Endothelial cell of umbilical vein (primary cell): ENCODE measurements at regions not wholly inside any gene's neighbourhood (a gene's known extent, or its start where the extent isn't known, plus 50 kb on each side); places are given as distances from the start of the nearest gene placed in this dataset.

Experiments
- BruUV-seq: library from RNA; stranded (reverse); fragments of 400-500 nt; replicated peaks from 2 replicates; lab custom pipeline; 2021; lab: Mats Ljungman, UMichigan
- CTCF ChIA-PET: fragments of 300-600, 350-600 bp; sonication (Branson Sonifier 250); formaldehyde crosslinking; loops from one replicate; lab custom pipeline; 2021; ENCODE audit warnings: antibody characterized with exemption, inconsistent platforms; lab: Charles Lee
- POLR2A ChIA-PET: fragments of 300-600, 350-600 bp; sonication (Branson Sonifier 250); formaldehyde crosslinking; loops from one replicate; lab custom pipeline; 2021; ENCODE audit warnings: antibody characterized with exemption, inconsistent platforms; lab: Charles Lee
- DNase-seq: peaks from one replicate; pipeline ENCODE4 v3.0.0-alpha.2; 2011; ENCODE audit warnings: low read depth, low spot score
- FAIRE-seq: peaks from 2 replicates; lab custom pipeline; 2011; peaks lifted over from hg19 to GRCh38; lab: Jason Lieb, UNC
- H2AFZ ChIP-seq: 2 replicates; pipeline ENCODE4 v1.6.0; 2012; ENCODE audit warnings: low read depth, low read length, control low read depth, inconsistent platforms
- H3K27ac ChIP-seq: 2 replicates; pipeline ENCODE4 v1.5.1; 2011; ENCODE audit warnings: low read depth, mild to moderate bottlenecking, control low read depth, low read length, moderate library complexity; ENCODE audit not compliant: insufficient read depth
- H3K27me3 ChIP-seq, 2 experiments: 2 replicates each; pipeline versions ENCODE4 v1.6.0 to v1.6.1; 2011; ENCODE audit warnings: low read length in 2 of 2, mixed read lengths in 1 of 2; ENCODE audit not compliant: control insufficient read depth in 2 of 2, insufficient read depth in 2 of 2
- H3K36me3 ChIP-seq, 2 experiments: 2 replicates in 1 of 2; 3 replicates in 1 of 2; pipeline ENCODE4 v1.5.1; 2011; ENCODE audit warnings: low read length in 2 of 2, mild to moderate bottlenecking in 1 of 2, moderate library complexity in 1 of 2; ENCODE audit not compliant: control insufficient read depth in 2 of 2, insufficient read depth in 2 of 2; ENCODE audit errors: extremely low read depth in 1 of 2
- H3K4me1 ChIP-seq: 3 replicates; pipeline ENCODE4 v1.5.1; 2011; ENCODE audit warnings: mild to moderate bottlenecking, low read length; ENCODE audit not compliant: control insufficient read depth, insufficient read depth; ENCODE audit errors: extremely low read depth
- H3K4me2 ChIP-seq: 2 replicates; pipeline ENCODE4 v1.6.1; 2011; ENCODE audit warnings: low read length, control low read depth, mixed read lengths; ENCODE audit not compliant: insufficient read depth
- H3K4me3 ChIP-seq, 3 experiments: fragments of 200-600 bp in 1 of 3; sonication (generic), shearing (Covaris generic) in 1 of 3; replicated peaks in 1 of 3; 2 replicates each; pipeline ENCODE4 v1.5.1; 2011 to 2016; ENCODE audit warnings: control low read depth in 3 of 3, low read length in 3 of 3, mild to moderate bottlenecking in 2 of 3, inconsistent platforms in 1 of 3, low read depth in 1 of 3, moderate library complexity in 1 of 3; ENCODE audit not compliant: insufficient read depth in 1 of 3
- H3K79me2 ChIP-seq: 2 replicates; pipeline ENCODE4 v1.6.0; 2012; ENCODE audit warnings: low read length, inconsistent platforms; ENCODE audit not compliant: control insufficient read depth, insufficient read depth
- H3K9ac ChIP-seq: replicated peaks from 2 replicates; pipeline ENCODE3; 2011; ENCODE audit warnings: low read length, control low read depth; ENCODE audit not compliant: insufficient read depth; ENCODE audit errors: extremely low read depth
- H3K9me1 ChIP-seq: replicated peaks from 3 replicates; pipeline ENCODE4 v1.6.0; 2011; ENCODE audit warnings: mild to moderate bottlenecking, low read length; ENCODE audit not compliant: control insufficient read depth, insufficient read depth; ENCODE audit errors: extremely low read depth
- H3K9me3 ChIP-seq: replicated peaks from 2 replicates; pipeline ENCODE4 v1.5.1; 2012; ENCODE audit warnings: low read length, inconsistent platforms; ENCODE audit not compliant: control insufficient read depth, insufficient read depth
- H4K20me1 ChIP-seq: replicated peaks from 2 replicates; pipeline ENCODE3; 2011; ENCODE audit warnings: mild to moderate bottlenecking, low read length; ENCODE audit not compliant: control insufficient read depth, insufficient read depth; ENCODE audit errors: extremely low read depth
- EZH2 ChIP-seq: IDR thresholded peaks from 2 replicates; pipeline ENCODE4 v1.6.1; 2012; ENCODE audit warnings: borderline replicate concordance, low read depth, mild to moderate bottlenecking, moderate library complexity, low read length, inconsistent platforms; ENCODE audit not compliant: severe bottlenecking
- FOS ChIP-seq: IDR thresholded peaks from 2 replicates; pipeline ENCODE4 v1.6.1; 2011; ENCODE audit warnings: mild to moderate bottlenecking, low read length, moderate library complexity, borderline replicate concordance; ENCODE audit not compliant: insufficient read depth
- GATA2 ChIP-seq: IDR thresholded peaks from 2 replicates; pipeline ENCODE4 v1.7.0; 2011; ENCODE audit warnings: low read depth, mild to moderate bottlenecking, moderate library complexity, mixed read lengths, low read length; ENCODE audit not compliant: insufficient read length, insufficient read depth
- JUN ChIP-seq: IDR thresholded peaks from 2 replicates; pipeline ENCODE4 v1.6.1; 2011; ENCODE audit warnings: borderline replicate concordance, low read depth; ENCODE audit not compliant: insufficient read length, insufficient read depth
- MYC ChIP-seq: IDR thresholded peaks from one replicate; pipeline ENCODE4 v1.6.1; 2011; ENCODE audit warnings: mild to moderate bottlenecking, low read depth, low read length
- POLR2A ChIP-seq: IDR thresholded peaks from 2 replicates; pipeline ENCODE4 v1.6.1; 2012; ENCODE audit warnings: low read depth, mild to moderate bottlenecking, control low read depth, low read length
- POLR2AphosphoS5 ChIP-seq: IDR thresholded peaks from 2 replicates; pipeline ENCODE4 v1.6.1; 2012; ENCODE audit warnings: low read depth, mild to moderate bottlenecking, control low read depth, low read length, moderate library complexity; ENCODE audit not compliant: insufficient read depth
- dilution Hi-C: fragments of 300-500 bp; cut with MboI; formaldehyde crosslinking; loops from one replicate; pipeline ENCODE4 v1.15.0; 2019; ENCODE audit warnings: low sequenced_read_pairs; ENCODE audit not compliant: extremely low pct_ligation_motif_present
- intact Hi-C: fragments of 100-400 bp; cut with micrococcal nuclease; formaldehyde crosslinking; loops from one replicate; pipeline ENCODE4 v1.10.0; 2022
- TF ChIP-seq, protein P1 (sequence below), 2 donors: IDR thresholded peaks; 1 replicate in 1 of 2; 2 replicates in 1 of 2; pipeline ENCODE4 v1.5.1; 2011; ENCODE audit warnings: low read length in 2 of 2, mild to moderate bottlenecking in 2 of 2, moderate library complexity in 2 of 2, control low read depth in 1 of 2, inconsistent platforms in 1 of 2, low read depth in 1 of 2; ENCODE audit not compliant: insufficient read depth in 1 of 2; ENCODE audit errors: extremely low read depth in 1 of 2
- TF ChIP-seq, protein P2 (sequence below): IDR thresholded peaks from 2 replicates; pipeline ENCODE4 v1.6.1; 2011; ENCODE audit not compliant: insufficient read depth, insufficient read length

DNA sequence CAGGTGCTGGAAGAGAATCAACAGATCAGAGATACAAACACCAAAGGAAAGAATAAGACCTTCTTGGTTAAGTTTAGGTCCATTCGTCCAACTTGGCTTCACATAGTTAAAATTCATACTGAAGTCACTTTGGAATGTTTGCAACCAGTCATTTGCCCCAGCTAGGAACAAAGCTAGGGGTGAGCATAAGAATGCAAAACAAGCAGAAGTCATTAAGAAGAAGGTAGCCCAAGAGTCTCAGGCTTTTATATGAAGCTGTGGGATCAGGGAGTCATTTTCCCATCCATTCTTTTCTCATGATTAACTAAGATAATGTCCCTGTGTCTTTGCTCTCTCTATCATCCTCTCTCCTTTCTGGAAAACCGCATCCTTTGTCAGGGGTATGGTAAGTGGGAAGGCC, 51.5 kb upstream of the TMEM170B start:
- H3K79me2 ChIP-seq: no peaks in the 10 kb centered on the region
- intact Hi-C loops (no loop called here), dilution Hi-C loops (loop anchor here (25.0 kb wide), 1 partner anchor 349 kb away; no protein-coding TSS in a partner anchor)
- ChIA-PET POLR2A (no interaction called here), CTCF (interaction anchor here (1.2 to 1.8 kb wide), 2 partner anchors 10 to 11 kb away, joined by 6 read pairs; no protein-coding TSS in a partner anchor)
- H3K9ac ChIP-seq: no peak overlapping the region
- no peak for DNase-seq
- no peak overlapping the region for H2AFZ ChIP-seq
- no peak overlapping the region for H3K4me2 ChIP-seq
- TF ChIP-seq JUN (no peak), EZH2 (no peak), GATA2 (no peak), MYC (no peak), FOS (no peak), POLR2A (no peak), POLR2AphosphoS5 (no peak)
- TF ChIP-seq, protein P1, sequence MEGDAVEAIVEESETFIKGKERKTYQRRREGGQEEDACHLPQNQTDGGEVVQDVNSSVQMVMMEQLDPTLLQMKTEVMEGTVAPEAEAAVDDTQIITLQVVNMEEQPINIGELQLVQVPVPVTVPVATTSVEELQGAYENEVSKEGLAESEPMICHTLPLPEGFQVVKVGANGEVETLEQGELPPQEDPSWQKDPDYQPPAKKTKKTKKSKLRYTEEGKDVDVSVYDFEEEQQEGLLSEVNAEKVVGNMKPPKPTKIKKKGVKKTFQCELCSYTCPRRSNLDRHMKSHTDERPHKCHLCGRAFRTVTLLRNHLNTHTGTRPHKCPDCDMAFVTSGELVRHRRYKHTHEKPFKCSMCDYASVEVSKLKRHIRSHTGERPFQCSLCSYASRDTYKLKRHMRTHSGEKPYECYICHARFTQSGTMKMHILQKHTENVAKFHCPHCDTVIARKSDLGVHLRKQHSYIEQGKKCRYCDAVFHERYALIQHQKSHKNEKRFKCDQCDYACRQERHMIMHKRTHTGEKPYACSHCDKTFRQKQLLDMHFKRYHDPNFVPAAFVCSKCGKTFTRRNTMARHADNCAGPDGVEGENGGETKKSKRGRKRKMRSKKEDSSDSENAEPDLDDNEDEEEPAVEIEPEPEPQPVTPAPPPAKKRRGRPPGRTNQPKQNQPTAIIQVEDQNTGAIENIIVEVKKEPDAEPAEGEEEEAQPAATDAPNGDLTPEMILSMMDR (IDR thresholded peaks at IDR 0.05; ENCODE audit: extremely low read depth in 1 of 2, insufficient read depth in 1 of 2, low read depth in 1 of 2, low read length in 2 of 2): no peak
- TF ChIP-seq, protein P2, sequence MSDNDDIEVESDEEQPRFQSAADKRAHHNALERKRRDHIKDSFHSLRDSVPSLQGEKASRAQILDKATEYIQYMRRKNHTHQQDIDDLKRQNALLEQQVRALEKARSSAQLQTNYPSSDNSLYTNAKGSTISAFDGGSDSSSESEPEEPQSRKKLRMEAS: no peak
- H3K27ac ChIP-seq: no peak overlapping the region
- H4K20me1 ChIP-seq: no peaks in the 10 kb centered on the region
- no peaks in the 10 kb centered on the region for H3K4me1 ChIP-seq
- no peaks in the 10 kb centered on the region for H3K9me3 ChIP-seq
- H3K27me3 ChIP-seq: no peaks in the 10 kb centered on the region
- FAIRE-seq: no peak
- BruUV-seq: no TSS peak
- no peaks in the 10 kb centered on the region for H3K36me3 ChIP-seq
- H3K4me3 ChIP-seq: no peak overlapping the region
- no peaks in the 10 kb centered on the region for H3K9me1 ChIP-seq
